ENCODE measurements at regions not wholly inside any gene's neighbourhood (a gene's known extent, or its start where the extent isn't known, plus 50 kb on each side); places are given as distances from the start of the nearest gene placed in this dataset.
"Not testable (repeated sequence)": the region's sequence is repeated elsewhere in the genome, so short reads cannot be mapped to it uniquely, and the experiment has no call there.

- in situ Hi-C loops (cut with MboI; ENCODE audit: low sequenced_read_pairs), result not testable (repeated sequence)
These were observed 859.5 kb downstream of the KCNJ18 start for GRCh38 chr17:22551695-22552415.

GRCh38 chr17:22569459-22570143 lies 877.3 kb downstream of the KCNJ18 start:
- in situ Hi-C loops (cut with MboI; ENCODE audit: low sequenced_read_pairs), result no loop called here

GRCh38 chr17:22570144-22570845 lies 878.0 kb downstream of the KCNJ18 start:
- in situ Hi-C loops (cut with MboI; ENCODE audit: low sequenced_read_pairs), result no loop called here

- in situ Hi-C loops (cut with MboI; ENCODE audit: low sequenced_read_pairs), result no loop called here
These were observed 907.0 kb downstream of the KCNJ18 start for GRCh38 chr17:22599322-22599721.

- in situ Hi-C loops (cut with MboI; ENCODE audit: low sequenced_read_pairs), result no loop called here
These were observed 908.4 kb downstream of the KCNJ18 start for GRCh38 chr17:22600644-22601298.
